PC-9 (cell line): ENCODE measurements at regions not wholly inside any gene's neighbourhood (a gene's known extent, or its start where the extent isn't known, plus 50 kb on each side); places are given as distances from the start of the nearest gene placed in this dataset.

ENCODE experiments used
- BruUV-seq: library from RNA; stranded (reverse); fragments of 400-500 nt; replicated peaks from 2 replicates; lab custom pipeline; 2021; lab: Mats Ljungman, UMichigan
- CTCF ChIA-PET: fragments of 300-600 bp; sonication (Branson Sonifier 250); formaldehyde crosslinking; loops from one replicate; lab custom pipeline; 2022; ENCODE audit warnings: antibody characterized with exemption; lab: Charles Lee
- POLR2A ChIA-PET: fragments of 300-600 bp; sonication (Branson Sonifier 250); formaldehyde crosslinking; loops from one replicate; lab custom pipeline; 2022; ENCODE audit warnings: antibody characterized with exemption; ENCODE audit not compliant: unreplicated experiment; lab: Charles Lee
- DNase-seq, 2 experiments: peaks; one replicate each; pipeline versions ENCODE4 v3.0.0 to v3.0.0-alpha.2; 2015 to 2022; ENCODE audit warnings: mixed read lengths in 1 of 2
- H2AFZ ChIP-seq: fragments of 200-600 bp; sonication (generic); 2 replicates; pipeline ENCODE4 v1.8.1; 2017; ENCODE audit warnings: antibody characterized with exemption
- H3F3A ChIP-seq: fragments of 200-600 bp; sonication (generic); 2 replicates; pipeline ENCODE4 v1.8.1; 2017; ENCODE audit warnings: antibody characterized with exemption, mild to moderate bottlenecking, low read depth; ENCODE audit not compliant: insufficient read depth
- H3K27ac ChIP-seq: fragments of 200-600 bp; sonication (generic); 2 replicates; pipeline ENCODE4 v1.6.1; 2016; ENCODE audit warnings: mixed run types
- H3K27me3 ChIP-seq: fragments of 200-600 bp; sonication (generic); 2 replicates; pipeline ENCODE4 v1.6.1; 2016; ENCODE audit warnings: low read depth, mixed run types; ENCODE audit not compliant: insufficient read depth
- H3K36me3 ChIP-seq: fragments of 200-600 bp; sonication (generic); 2 replicates; pipeline ENCODE4 v1.6.1; 2016; ENCODE audit warnings: low read depth, mixed run types
- H3K4me1 ChIP-seq: fragments of 200-600 bp; sonication (generic); replicated peaks from 2 replicates; pipeline ENCODE4 v1.6.1; 2016; ENCODE audit warnings: mixed run types; ENCODE audit not compliant: insufficient read depth
- H3K4me2 ChIP-seq: fragments of 200-600 bp; sonication (generic); 2 replicates; pipeline ENCODE4 v1.6.1; 2017; ENCODE audit warnings: mixed run types
- H3K4me3 ChIP-seq: fragments of 200-600 bp; sonication (generic); 2 replicates; pipeline ENCODE4 v1.6.1; 2016; ENCODE audit warnings: mixed run types
- H3K79me2 ChIP-seq: fragments of 200-600 bp; sonication (generic); 2 replicates; pipeline ENCODE4 v1.6.1; 2017; ENCODE audit warnings: low read depth, mixed run types
- H3K9me2 ChIP-seq: fragments of 200-600 bp; sonication (generic); 2 replicates; pipeline ENCODE4 v1.8.1; 2017; ENCODE audit warnings: mild to moderate bottlenecking; ENCODE audit not compliant: insufficient read depth
- H3K9me3 ChIP-seq: fragments of 200-600 bp; sonication (generic); 2 replicates; pipeline ENCODE4 v1.8.1; 2016; ENCODE audit warnings: low read depth; ENCODE audit not compliant: insufficient read depth
- H4K20me1 ChIP-seq: fragments of 200-600 bp; sonication (generic); 2 replicates; pipeline ENCODE4 v1.8.1; 2017; ENCODE audit not compliant: insufficient read depth
- EZH2 ChIP-seq: fragments of 200-600 bp; sonication (generic); IDR thresholded peaks from 2 replicates; pipeline ENCODE4 v1.8.0; 2017; ENCODE audit warnings: antibody characterized with exemption, low read depth
- intact Hi-C: fragments of 100-400 bp; cut with micrococcal nuclease; formaldehyde crosslinking; loops from one replicate; pipeline ENCODE4 v1.10.0; 2022; ENCODE audit not compliant: unreplicated experiment
- TF ChIP-seq, protein P1 (sequence below): fragments of 200-600 bp; sonication (generic); conservative IDR thresholded peaks from 2 replicates; pipeline ENCODE4 v1.6.1; 2017; ENCODE audit warnings: mixed run types, antibody characterized with exemption, mild to moderate bottlenecking, moderate library complexity

DNA sequence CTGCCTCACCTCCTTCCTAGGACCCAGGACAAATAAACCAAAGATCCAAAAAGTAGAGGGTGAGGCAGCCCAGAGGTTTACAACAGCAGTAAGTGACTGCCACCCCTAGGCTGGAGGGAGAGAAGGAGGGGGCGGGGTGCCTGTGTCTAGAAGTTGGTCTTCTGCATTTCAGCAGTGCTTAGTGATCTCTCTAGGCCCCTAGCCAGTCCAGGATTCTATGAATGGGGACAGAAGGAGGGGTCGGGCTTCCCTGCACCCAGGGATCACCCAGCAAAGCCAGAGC, 62.8 kb upstream of the KDM7A start:
- no peak overlapping the region for H3K4me2 ChIP-seq

DNA sequence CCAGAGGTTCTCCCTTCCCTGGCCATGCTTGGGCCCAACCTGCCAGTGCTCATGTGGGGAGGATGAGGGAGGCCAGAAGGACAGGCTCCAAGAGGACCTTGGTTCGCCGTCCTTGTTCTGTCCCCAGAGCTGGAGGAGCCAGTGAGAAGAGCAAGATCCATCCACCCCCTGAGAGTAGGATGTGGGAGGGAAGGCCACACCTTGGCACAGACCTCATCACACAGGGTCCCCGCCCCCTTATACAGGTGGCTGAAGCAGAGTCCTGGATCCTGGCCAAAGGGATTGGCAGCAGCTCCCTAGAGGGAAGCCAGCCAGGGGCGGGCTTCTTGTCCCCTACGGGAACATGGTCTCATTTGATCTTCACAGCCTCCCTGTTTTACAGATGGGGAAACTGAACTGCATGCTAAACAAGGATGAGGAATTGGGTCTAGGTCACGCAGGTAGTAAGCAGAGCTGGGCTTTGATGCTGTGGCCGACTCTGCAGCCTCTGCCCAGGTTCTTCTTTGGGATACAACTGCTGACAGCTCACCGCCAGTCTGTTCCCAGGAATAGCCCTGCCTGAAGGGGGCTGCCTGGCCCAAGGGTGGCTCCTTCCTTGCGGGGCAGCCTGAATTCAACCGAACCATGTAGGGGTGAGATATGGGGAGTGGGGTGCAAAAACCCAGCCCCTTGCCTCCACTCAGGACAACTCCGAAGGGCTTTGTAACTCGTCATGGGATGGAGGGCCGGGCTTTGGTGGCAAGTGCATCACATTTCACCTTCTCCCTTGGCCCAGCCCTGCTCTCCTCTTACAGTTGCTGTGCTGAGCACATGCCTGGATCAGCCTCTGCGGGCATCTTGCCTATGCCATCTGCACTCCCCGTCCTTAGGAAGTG, 62.2 kb upstream of the KDM7A start:
- Histone ChIP-seq H3K27ac (no peak overlapping the region), H3K9me2 (no peaks in the 10 kb centered on the region), H3K36me3 (no peaks in the 10 kb centered on the region), H3K4me1 (peaks cover 22% of the 10 kb centered on the region), H3K79me2 (no peaks in the 10 kb centered on the region), H3K27me3 (no peaks in the 10 kb centered on the region), H2AFZ (no peak overlapping the region), H3K9me3 (no peaks in the 10 kb centered on the region), H3F3A (0 out of 2 replicates have a peak, but pooled peaks cover 9% of the 10 kb centered on the region), H3K4me2 (no peak overlapping the region), H4K20me1 (no peaks in the 10 kb centered on the region), H3K4me3 (no peak overlapping the region)
- DNase-seq: no peak
- BruUV-seq: no TSS peak
- no peak for TF ChIP-seq EZH2
- TF ChIP-seq, protein P1, sequence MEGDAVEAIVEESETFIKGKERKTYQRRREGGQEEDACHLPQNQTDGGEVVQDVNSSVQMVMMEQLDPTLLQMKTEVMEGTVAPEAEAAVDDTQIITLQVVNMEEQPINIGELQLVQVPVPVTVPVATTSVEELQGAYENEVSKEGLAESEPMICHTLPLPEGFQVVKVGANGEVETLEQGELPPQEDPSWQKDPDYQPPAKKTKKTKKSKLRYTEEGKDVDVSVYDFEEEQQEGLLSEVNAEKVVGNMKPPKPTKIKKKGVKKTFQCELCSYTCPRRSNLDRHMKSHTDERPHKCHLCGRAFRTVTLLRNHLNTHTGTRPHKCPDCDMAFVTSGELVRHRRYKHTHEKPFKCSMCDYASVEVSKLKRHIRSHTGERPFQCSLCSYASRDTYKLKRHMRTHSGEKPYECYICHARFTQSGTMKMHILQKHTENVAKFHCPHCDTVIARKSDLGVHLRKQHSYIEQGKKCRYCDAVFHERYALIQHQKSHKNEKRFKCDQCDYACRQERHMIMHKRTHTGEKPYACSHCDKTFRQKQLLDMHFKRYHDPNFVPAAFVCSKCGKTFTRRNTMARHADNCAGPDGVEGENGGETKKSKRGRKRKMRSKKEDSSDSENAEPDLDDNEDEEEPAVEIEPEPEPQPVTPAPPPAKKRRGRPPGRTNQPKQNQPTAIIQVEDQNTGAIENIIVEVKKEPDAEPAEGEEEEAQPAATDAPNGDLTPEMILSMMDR: no peak
- POLR2A ChIA-PET: no interaction called here
- CTCF ChIA-PET: interaction anchor here (0.7 kb wide), 1 partner anchor 33 kb away, joined by 3 read pairs; no protein-coding TSS in a partner anchor
- intact Hi-C loops: no loop called here

More for the DNA sequence above, 62.8 kb upstream of the KDM7A start:
- BruUV-seq: no TSS peak
- ChIA-PET POLR2A (no interaction called here), CTCF (no interaction called here)
- H3K27me3 ChIP-seq: no peaks in the 10 kb centered on the region
- H2AFZ ChIP-seq: no peak overlapping the region
- intact Hi-C loops: no loop called here
- 0 out of 2 replicates have a peak, but pooled peaks cover 9% of the 10 kb centered on the region for H3F3A ChIP-seq
- H3K36me3 ChIP-seq: no peaks in the 10 kb centered on the region
- no peaks in the 10 kb centered on the region for H3K79me2 ChIP-seq
- DNase-seq: no peak
- H3K4me3 ChIP-seq: no peak overlapping the region
- no peaks in the 10 kb centered on the region for H3K9me3 ChIP-seq
- H3K4me1 ChIP-seq: peaks cover 22% of the 10 kb centered on the region
- H3K9me2 ChIP-seq: no peaks in the 10 kb centered on the region
- no peaks in the 10 kb centered on the region for H4K20me1 ChIP-seq
- H3K27ac ChIP-seq: no peak overlapping the region
- TF ChIP-seq EZH2: no peak
- TF ChIP-seq, protein P1: no peak

DNA sequence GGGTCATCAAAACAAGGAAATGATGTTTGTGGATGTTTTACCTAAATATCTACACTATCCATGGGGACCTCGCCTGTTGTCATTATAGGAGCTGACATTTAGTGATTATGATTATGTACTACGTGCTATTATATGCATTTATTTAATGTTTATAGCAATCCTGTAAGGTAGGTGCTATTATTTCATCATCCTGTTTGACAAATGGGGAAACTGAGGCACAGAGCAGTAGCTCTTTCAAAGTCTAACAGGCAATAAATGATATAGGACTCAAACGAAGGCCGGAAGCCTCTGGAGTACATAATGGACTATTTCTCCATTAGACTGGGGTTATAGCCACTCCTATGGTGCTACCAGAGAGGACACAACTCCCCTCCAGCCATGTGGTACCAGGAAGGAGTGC, 60.6 kb upstream of the KDM7A start:
- H3K4me3 ChIP-seq: no peak overlapping the region
- no TSS peak for BruUV-seq
- intact Hi-C loops: no loop called here
- POLR2A ChIA-PET: no interaction called here
- H4K20me1 ChIP-seq: no peaks in the 10 kb centered on the region
- H3K4me1 ChIP-seq: peaks cover 9% of the 10 kb centered on the region
- H3F3A ChIP-seq: 0 out of 2 replicates have a peak, but pooled peaks cover 4% of the 10 kb centered on the region
- H3K36me3 ChIP-seq: no peaks in the 10 kb centered on the region
- H2AFZ ChIP-seq: no peak overlapping the region
- no peaks in the 10 kb centered on the region for H3K79me2 ChIP-seq
- no peaks in the 10 kb centered on the region for H3K27me3 ChIP-seq
- CTCF ChIA-PET: no interaction called here
- no peak for DNase-seq
- H3K27ac ChIP-seq: no peak overlapping the region
- no peak overlapping the region for H3K4me2 ChIP-seq
- TF ChIP-seq, protein P1: no peak
- TF ChIP-seq EZH2: no peak
- H3K9me3 ChIP-seq: no peaks in the 10 kb centered on the region
- no peaks in the 10 kb centered on the region for H3K9me2 ChIP-seq
